K562 (cell line): ENCODE measurements at regions not wholly inside any gene's neighbourhood (a gene's known extent, or its start where the extent isn't known, plus 50 kb on each side); places are given as distances from the start of the nearest gene placed in this dataset.
A peak's percentile ranks its signal among the peaks of the same experiment; 100 is the strongest.

ENCODE experiments used
- CEBPZ ChIP-seq: fragments of 150-350 bp; IDR thresholded peaks from 2 replicates; pipeline ENCODE4 v1.6.1; 2014; ENCODE audit warnings: low read depth, mild to moderate bottlenecking, low read length, borderline replicate concordance
- E4F1 ChIP-seq: fragments of 250-450 bp; sonication (Bioruptor Pico); IDR thresholded peaks from 2 replicates; pipeline ENCODE4 v1.5.0; 2021; ENCODE audit warnings: mild to moderate bottlenecking, borderline replicate concordance
- GABPB2 ChIP-seq: fragments of 250-450 bp; sonication (Bioruptor Pico); conservative IDR thresholded peaks from 2 replicates; pipeline ENCODE4 v1.5.1; 2021; ENCODE audit warnings: mild to moderate bottlenecking
- GTF2E2 ChIP-seq: fragments of 200-800 bp; sonication (Bioruptor generic); IDR thresholded peaks from 2 replicates; pipeline ENCODE4 v1.6.1; 2016; ENCODE audit warnings: missing genetic modification characterization, missing compliant biosample characterization
- HLTF ChIP-seq: fragments of 450-650 bp; IDR thresholded peaks from 2 replicates; pipeline ENCODE4 v1.6.1; 2016
- ID3 ChIP-seq, 2 experiments: fragments of 250-450 bp in 1 of 2; fragments of 450-650 bp in 1 of 2; sonication (Bioruptor Pico) in 1 of 2; IDR thresholded peaks; 2 replicates each; pipeline versions ENCODE4 v1.6.1 to v1.8.0; 2016 to 2021; ENCODE audit warnings: mild to moderate bottlenecking in 2 of 2, moderate library complexity in 2 of 2, missing compliant biosample characterization in 1 of 2, missing genetic modification characterization in 1 of 2
- KLF13 ChIP-seq: fragments of 450-650 bp; IDR thresholded peaks from 2 replicates; pipeline ENCODE4 v1.6.1; 2016; ENCODE audit warnings: missing genetic modification characterization, low read depth, mild to moderate bottlenecking, missing compliant biosample characterization, moderate library complexity, borderline replicate concordance
- MYC ChIP-seq, 2 experiments: fragments of 250-450 bp in 1 of 2; sonication (Bioruptor Pico) in 1 of 2; IDR thresholded peaks; 2 replicates each; pipeline versions ENCODE4 v1.5.1 to v1.6.1; 2012 to 2021; ENCODE audit warnings: low read depth in 2 of 2, borderline replicate concordance in 1 of 2, improper control_type of control experiment in 1 of 2, low read length in 1 of 2, mild to moderate bottlenecking in 1 of 2, moderate library complexity in 1 of 2
- NFIX ChIP-seq: fragments of 250-450 bp; sonication (Bioruptor Pico); IDR thresholded peaks from 2 replicates; pipeline ENCODE4 v1.4.0; 2020; ENCODE audit warnings: low read depth, mild to moderate bottlenecking, moderate library complexity
- RBM17 ChIP-seq: fragments of 200-400 bp; formaldehyde crosslinking; IDR thresholded peaks from 2 replicates; pipeline ENCODE4 v1.6.1; 2017; ENCODE audit warnings: low read depth, mild to moderate bottlenecking, low read length, borderline replicate concordance
- RBM34 ChIP-seq: fragments of 200-400 bp; formaldehyde crosslinking; IDR thresholded peaks from 2 replicates; pipeline ENCODE4 v1.6.1; 2018; ENCODE audit warnings: low read length, borderline replicate concordance; ENCODE audit not compliant: insufficient read depth
- TAL1 ChIP-seq: fragments of 450-650 bp; IDR thresholded peaks from 2 replicates; pipeline ENCODE4 v1.6.1; 2016; ENCODE audit warnings: mild to moderate bottlenecking
- TEAD4 ChIP-seq, 2 experiments: sonication (generic) in 1 of 2; formaldehyde crosslinking in 1 of 2; IDR thresholded peaks; 2 replicates each; pipeline versions ENCODE4 v1.6.1 to v1.8.0; 2012 to 2022; ENCODE audit warnings: borderline replicate concordance in 1 of 2, inconsistent platforms in 1 of 2, low read length in 1 of 2, mild to moderate bottlenecking in 1 of 2, missing genetic modification reagents in 1 of 2
- U2AF1 ChIP-seq: fragments of 200-400 bp; formaldehyde crosslinking; optimal IDR thresholded peaks from 2 replicates; pipeline ENCODE3; 2017; ENCODE audit warnings: mild to moderate bottlenecking, low read depth, low read length, moderate library complexity
- XRCC5 ChIP-seq: fragments of 200-400 bp; formaldehyde crosslinking; IDR thresholded peaks from 2 replicates; pipeline ENCODE4 v1.6.1; 2017; ENCODE audit warnings: low read depth, mild to moderate bottlenecking, low read length
- ZBTB8A ChIP-seq: fragments of 450-650 bp; IDR thresholded peaks from 2 replicates; pipeline ENCODE4 v1.6.1; 2018; ENCODE audit warnings: mild to moderate bottlenecking, moderate library complexity; ENCODE audit not compliant: partially characterized antibody
- ZBTB9 ChIP-seq: fragments of 450-650 bp; formaldehyde crosslinking; IDR thresholded peaks from 2 replicates; pipeline ENCODE4 v1.4.0; 2020; ENCODE audit warnings: mild to moderate bottlenecking, moderate library complexity
- ZNF146 ChIP-seq: IDR thresholded peaks from one replicate; pipeline ENCODE4 v1.6.1; 2018; ENCODE audit warnings: missing compliant biosample characterization; ENCODE audit not compliant: unreplicated experiment
- TF ChIP-seq, protein P1 (sequence below): fragments of 450-650 bp; formaldehyde crosslinking; IDR thresholded peaks from 2 replicates; pipeline ENCODE4 v1.4.0; 2020; ENCODE audit warnings: mild to moderate bottlenecking, moderate library complexity

DNA sequence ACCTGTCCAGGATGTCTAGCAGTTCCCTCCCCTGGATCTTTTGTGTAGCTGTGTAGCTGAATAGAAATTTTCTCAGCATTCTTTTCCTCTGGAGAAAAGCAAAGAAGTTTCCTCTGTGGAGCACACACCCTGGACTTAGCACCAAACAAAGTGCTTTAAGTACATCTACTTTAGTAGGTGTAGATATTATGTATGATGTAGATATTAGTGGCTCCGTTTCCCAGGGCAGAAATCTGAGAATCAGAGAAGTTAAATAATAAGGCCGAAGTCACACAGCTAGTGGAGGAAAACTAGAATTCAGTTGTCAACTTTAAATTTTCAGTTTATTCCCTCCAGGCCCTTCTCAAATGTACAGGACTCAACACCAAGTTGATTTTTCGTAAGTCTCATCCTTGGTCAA is 401.7 kb upstream of the NR2F2 start (continued):
- TF ChIP-seq ID3 (CRISPR knock-in tag; IDR thresholded peaks at IDR 0.05) (no peak), ID3 (tag; IDR thresholded peaks at IDR 0.05) (no peak), NFIX (no peak), E4F1 (CRISPR knock-in tag) (no peak), XRCC5 (no peak), TEAD4 (IDR thresholded peaks at IDR 0.05; ENCODE audit: low read length) (no peak), TEAD4 (CRISPR knock-in tag; IDR thresholded peaks at IDR 0.05; ENCODE audit: borderline replicate concordance) (no peak), CEBPZ (no peak), MYC (IDR thresholded peaks at IDR 0.05; ENCODE audit: low read depth, low read length) (no peak), MYC (CRISPR knock-in tag; IDR thresholded peaks at IDR 0.05; ENCODE audit: borderline replicate concordance, low read depth) (no peak), RBM34 (no peak), ZBTB8A (no peak), KLF13 (tag) (no peak), HLTF (no peak), GABPB2 (no peak), RBM17 (no peak), GTF2E2 (tag) (peak; percentile 74), TAL1 (no peak), ZNF146 (CRISPR knock-in tag) (no peak), ZBTB9 (CRISPR knock-in tag) (no peak), U2AF1 (no peak)
- TF ChIP-seq, protein P1, sequence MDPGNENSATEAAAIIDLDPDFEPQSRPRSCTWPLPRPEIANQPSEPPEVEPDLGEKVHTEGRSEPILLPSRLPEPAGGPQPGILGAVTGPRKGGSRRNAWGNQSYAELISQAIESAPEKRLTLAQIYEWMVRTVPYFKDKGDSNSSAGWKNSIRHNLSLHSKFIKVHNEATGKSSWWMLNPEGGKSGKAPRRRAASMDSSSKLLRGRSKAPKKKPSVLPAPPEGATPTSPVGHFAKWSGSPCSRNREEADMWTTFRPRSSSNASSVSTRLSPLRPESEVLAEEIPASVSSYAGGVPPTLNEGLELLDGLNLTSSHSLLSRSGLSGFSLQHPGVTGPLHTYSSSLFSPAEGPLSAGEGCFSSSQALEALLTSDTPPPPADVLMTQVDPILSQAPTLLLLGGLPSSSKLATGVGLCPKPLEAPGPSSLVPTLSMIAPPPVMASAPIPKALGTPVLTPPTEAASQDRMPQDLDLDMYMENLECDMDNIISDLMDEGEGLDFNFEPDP = no peak
